GM23248 (cell line): ENCODE measurements at regions not wholly inside any gene's neighbourhood (a gene's known extent, or its start where the extent isn't known, plus 50 kb on each side); places are given as distances from the start of the nearest gene placed in this dataset.

Experiments
- EZH2 ChIP-seq: fragments of 200-600 bp; sonication (generic); IDR thresholded peaks from 2 replicates; pipeline ENCODE4 v1.6.1; 2018; ENCODE audit warnings: antibody characterized with exemption, mild to moderate bottlenecking; ENCODE audit not compliant: insufficient read depth, poor library complexity, severe bottlenecking
- EZH2phosphoT487 ChIP-seq: fragments of 200-600 bp; sonication (generic); IDR thresholded peaks from 2 replicates; pipeline ENCODE4 v1.6.1; 2018; ENCODE audit warnings: antibody characterized with exemption, moderate library complexity, mild to moderate bottlenecking, low read depth; ENCODE audit not compliant: insufficient read depth

- TF ChIP-seq EZH2phosphoT487 (no peak), EZH2 (no peak)
These were observed 269.0 kb downstream of the ICOS start for GRCh38 chr2:204205538-204205937.
